ENCODE measurements at regions not wholly inside any gene's neighbourhood (a gene's known extent, or its start where the extent isn't known, plus 50 kb on each side); places are given as distances from the start of the nearest gene placed in this dataset.
A peak's percentile ranks its signal among the peaks of the same experiment; 100 is the strongest.

DNA sequence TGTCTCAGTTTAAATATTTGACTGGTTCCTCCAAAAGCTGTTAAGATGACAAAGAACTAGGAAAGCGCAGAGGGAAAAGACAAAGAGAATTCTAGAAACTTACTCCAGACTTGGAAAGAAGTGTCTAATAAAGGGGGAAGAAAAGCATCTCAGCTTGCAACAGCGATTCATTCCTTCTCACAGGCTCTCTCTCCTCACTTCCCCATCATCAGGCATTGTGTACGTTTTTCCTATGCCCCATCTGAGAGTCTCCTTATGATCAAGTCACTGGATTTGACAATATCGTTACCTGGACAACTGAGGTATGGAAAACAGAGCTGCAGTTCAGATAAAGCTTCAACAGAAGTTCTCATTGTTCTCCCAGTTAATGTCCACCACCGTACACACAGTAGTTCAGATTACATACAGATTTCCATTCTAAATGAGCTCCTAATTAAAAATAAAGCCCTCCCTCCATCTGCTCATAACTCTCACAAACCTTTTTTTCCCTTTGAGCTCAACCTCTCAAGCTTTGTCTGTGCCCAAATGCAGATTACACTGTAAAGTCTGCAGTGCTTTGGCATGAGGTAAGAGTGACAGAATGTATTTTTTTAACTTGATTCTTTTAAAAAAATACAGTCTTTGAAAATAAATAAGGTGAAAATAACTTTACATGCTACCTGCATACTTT, 254.4 kb upstream of the THBS1 start:
- no peak for DNase-seq

DNA sequence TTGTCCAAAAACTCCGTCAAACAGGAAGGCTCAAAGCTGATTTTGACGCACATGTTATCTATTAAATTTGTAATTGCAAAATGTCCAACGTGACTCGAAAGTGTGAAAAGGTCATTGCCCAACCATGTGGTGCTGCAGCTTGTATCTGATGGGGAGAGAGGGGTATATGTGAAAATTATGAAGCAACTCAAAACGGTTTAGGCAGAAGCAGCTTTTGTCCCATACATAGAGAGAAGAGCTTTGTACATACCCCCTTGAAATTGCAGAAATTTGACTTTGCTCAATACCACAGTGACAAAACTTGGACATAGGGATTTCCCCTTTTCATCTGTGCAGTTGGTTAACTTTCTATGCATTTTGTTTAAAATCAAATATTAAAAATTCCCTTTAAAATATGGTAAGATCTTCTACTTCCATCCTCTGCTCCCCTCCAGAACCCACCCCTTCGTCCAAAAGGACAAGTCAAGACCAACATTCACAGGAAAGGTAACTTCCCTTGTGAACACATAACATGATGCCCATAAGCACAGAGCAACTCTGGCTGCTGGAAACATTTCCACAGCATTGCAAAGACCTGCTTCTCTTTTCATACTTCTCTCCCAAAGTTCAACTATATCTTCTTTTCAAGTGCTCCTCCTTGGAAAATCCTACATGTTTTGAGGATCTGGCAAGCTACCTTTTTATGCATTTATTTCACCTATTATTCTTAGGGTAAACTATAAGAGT, 253.7 kb upstream of the THBS1 start:
- DNase-seq, result no peak

DNA sequence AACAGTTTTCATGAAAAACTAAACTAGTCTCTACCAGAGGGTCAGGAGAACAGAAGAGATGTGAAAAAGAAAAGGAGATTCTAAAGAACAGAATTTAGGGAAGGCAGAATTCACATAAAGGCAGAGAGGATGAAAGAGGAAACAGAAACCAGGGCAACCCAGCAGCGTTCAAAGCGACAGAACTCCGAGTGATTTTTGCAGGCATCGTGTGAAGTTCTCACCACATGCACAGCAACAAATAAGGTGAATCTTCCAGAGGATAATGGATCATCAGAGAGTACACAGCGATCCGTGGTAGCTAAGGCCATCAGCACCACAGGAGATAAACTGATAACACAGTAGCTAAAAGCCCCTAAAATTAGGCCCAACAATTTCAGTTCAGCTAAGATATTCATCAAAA, 250.8 kb upstream of the THBS1 start:
- no peak for DNase-seq

DNA sequence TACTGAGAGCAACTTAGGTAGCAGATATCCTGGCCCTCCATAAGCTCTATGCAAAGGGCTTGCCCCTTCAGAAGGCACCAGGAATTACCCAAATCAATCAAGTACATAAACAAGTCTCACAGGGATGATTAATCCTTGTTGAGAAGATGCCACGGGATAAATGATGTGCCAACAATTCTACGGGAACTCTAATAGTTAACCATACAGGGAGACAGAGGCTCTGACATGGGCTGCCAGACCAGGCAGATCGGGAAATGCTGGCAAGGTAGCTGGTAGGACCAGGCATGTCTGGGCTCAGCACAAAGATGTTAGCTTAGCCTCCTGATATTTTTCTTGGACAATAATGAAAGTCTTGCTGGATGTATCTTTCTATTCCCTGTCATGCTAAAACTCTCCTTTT, 249.3 kb upstream of the THBS1 start:
- no peak for DNase-seq

DNA sequence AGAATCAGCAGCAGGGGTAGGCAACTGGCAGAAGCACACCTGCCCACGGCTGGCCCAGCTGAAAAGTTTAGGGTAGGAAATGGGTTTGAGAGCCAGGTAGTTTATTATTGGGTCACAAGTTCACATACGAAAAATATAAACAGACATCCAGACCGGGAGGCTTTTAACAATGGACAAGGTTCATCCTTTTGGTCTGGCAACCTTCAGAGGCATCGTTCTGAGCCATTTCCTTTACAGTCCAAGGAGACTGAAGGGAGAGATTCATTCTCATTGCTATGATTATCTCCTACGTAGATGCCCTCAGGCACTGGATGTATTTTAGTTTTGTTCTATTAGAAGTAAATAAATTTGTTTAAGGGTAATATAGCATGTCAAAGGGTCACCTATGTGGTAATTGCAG, 248.0 kb upstream of the THBS1 start:
- no peak for DNase-seq

DNA sequence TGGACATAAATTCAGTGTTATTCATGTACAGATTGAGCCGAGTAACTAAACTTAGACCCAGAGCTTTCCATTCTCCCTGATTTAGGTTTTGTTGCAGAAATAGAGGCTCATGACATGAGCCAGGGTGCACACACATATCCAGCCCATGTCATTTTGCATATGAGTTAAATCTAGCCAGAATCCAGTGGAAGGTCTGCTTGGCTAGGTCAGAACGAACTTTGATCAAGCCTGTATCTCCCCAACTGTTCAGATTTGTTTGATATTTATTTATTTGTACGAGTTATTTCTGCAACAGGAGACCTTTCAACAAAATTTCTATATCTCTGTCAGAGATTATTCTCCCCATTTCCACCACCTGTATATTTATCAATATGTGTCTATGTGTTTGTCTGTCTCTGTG, 247.5 kb upstream of the THBS1 start:
- no peak for DNase-seq

DNA sequence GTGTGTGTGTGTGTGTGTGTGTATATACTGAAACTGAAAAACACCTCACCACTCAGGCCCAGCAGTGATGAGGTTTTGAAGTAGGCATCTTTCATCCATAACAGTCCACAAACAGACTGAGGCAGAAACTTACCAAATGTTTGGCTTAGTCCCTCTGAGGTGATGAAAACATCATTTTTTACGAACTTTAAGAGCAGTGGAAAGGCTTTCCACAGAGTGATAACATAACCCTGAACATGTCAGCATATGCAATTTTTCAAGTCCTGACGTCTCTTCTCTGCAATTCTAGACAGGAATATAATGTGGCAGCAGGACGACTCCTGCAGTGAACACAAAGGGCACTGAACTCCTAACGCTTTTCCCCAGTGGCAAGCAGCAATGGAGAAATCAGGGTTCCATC, 247.0 kb upstream of the THBS1 start:
- DNase-seq, result no peak

DNA sequence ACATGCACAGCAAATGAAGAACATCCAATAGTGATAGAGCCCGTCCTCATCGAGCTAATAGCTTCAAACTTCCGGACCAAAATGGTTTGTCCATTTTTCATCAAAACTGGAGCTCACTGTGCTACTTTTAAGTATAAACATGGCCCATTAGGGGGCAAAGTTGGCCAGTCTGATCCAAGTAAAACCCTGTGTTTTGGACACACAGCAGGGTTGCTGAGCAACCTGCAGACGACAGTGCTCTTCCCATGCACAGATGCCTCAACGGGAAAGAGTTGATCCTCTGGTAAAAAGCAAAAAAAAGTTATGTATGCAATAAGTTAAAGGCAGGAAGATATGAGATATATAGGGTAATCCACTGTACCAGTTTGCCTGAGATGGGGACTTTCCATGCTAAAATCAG, 244.0 kb upstream of the THBS1 start:
- DNase-seq, result no peak

DNA sequence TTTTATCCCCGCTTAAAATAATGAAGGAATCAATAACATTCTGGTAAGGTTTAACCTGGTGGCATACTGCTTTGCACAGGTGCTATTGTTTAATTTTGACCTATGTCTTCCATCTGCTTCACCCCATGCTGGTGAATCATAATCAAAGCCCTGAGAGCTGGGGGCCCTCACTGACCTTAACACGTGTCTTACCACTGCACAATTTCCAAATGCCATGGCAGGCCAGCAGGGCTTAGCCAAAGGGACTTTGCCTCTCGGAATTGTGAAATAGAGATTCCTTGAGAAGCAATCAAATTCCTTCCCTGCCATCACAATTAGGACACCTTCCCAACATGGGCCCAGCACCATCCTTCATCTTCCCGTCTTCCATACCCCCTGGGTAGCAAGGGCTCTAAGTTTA, 242.6 kb upstream of the THBS1 start:
- DNase-seq, result no peak

DNA sequence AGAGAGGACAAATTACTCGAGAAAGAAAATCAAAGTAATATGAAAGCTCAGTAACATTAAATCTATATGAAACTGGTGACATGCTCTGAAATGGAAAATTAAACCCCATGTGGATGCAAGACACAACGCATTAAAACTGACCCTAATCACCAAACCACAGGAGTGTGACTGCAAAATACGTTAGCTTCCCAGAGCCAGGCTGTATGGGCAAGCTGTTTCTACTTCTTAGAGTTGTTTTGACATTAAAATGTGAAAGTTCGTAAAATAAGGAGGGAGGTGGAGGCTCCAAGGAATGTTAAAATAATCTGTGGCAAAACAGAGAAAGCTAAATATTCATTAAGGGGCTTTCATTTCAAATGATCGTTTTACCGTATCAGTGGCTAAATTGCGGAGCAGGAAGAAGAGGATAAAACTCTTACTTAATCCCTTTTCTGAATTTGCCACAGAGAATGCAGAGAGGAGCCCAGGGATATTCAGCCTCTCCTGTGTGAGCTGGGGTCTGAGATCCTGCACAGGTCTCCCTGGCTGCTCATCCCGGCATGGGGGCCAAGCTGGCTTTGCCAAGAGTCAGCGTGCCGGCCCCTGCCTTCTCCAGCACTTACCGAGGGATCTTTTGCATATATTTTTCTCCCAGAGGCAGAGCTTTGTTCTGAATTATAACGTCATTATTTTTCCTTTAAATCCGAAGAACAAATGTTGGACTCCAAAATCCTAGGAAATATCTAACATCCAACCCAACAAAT, 239.8 kb upstream of the THBS1 start:
- peak; percentile 74 for DNase-seq

DNA sequence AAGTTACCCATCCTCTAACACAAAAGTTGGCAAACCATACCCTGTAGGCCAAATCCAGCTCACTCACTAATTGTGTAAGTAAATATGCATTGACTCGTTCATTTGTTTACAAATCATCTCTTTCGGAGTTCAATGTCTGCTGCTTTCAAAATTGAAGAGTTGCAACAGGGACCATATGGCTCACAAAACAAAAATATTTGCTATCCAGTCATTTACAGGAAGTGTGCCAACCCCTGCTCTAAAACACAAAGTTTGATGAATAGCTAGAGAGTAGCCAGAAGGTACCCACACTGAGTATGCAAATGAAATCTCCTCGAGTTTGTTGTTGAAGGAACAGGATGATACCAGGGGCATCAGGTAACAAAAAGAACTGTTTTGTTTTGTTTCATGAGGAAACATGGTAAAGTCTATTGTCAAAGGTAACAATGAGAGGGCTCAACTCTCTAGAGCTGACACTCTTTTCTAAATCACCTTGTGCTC, 236.2 kb upstream of the THBS1 start:
- no peak for DNase-seq

DNA sequence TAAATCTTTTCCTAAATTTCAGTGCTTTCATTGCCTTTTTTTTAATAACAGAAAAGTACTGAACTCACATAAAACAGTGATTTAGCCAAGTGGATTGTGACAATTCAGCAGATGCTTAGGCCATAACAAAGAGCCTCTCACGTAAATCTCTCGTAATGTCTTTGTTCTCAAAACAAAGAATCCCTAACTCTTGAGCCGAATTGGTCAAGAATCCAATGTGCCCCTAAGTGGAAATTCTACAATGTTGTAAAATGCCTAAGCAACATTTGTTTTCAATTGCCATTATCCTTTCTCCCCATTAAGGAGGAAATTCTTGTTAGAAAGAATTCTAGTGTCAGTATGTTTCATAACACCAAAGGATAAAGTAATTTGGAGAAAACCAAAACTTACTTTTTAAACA, 235.7 kb upstream of the THBS1 start:
- no peak for DNase-seq

DNA sequence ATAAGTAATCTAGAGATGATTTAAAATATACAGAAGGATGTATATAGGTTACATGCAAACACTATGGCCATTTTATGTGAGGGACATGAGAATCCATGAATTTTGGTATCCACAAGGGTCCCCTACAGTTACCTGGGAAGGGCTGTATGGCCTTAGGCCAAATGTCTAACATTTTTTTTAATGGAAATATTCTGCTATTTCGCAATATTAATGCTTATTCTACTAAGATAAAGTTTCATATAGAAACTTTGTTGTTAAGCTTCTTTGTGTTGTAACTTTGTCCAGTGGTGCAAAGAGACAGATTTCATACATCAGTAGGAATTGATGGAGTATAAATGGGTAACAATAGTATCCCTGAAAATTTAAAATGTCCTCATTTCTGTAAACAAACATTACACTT, 233.4 kb upstream of the THBS1 start:
- DNase-seq, result no peak

DNA sequence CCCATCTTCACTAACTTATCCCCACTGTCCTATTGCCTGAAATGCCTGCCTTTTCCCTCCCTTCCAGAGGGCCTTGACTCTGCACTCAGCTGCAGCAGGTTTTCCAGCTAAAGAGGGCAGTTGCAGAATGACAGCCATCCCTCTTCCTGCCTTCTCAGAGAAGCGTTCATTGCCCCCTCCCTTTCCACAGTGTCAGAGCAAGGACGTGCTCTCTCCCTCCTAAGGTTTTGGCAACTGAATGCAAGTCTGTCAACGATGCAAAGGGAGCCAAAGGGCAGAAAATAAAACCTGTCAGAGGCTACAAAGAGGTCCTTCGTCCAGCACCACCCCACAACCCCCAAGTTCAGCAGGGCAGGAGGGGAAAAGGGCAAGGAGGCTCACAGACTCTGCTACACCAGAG, 230.1 kb upstream of the THBS1 start:
- no peak for DNase-seq

DNA sequence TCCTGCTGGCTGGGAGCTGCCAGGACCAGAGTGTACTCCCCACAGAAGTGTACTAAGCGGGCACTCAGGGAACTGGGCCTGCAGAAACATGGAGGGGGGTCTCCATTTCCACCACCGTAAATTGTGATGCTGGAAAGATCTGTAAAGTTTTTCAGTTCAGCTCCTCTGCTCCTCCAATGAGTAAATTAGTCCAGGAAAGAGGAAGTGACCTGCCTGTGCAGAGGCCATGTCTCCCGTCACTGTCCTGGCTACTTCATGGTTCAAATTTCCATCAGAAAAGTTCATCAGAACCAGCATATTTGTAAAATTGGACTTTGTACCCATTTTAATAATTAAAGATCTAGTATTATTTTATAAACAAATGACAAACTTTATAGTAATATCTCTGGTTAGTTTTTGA, 226.7 kb upstream of the THBS1 start:
- no peak for DNase-seq

DNA sequence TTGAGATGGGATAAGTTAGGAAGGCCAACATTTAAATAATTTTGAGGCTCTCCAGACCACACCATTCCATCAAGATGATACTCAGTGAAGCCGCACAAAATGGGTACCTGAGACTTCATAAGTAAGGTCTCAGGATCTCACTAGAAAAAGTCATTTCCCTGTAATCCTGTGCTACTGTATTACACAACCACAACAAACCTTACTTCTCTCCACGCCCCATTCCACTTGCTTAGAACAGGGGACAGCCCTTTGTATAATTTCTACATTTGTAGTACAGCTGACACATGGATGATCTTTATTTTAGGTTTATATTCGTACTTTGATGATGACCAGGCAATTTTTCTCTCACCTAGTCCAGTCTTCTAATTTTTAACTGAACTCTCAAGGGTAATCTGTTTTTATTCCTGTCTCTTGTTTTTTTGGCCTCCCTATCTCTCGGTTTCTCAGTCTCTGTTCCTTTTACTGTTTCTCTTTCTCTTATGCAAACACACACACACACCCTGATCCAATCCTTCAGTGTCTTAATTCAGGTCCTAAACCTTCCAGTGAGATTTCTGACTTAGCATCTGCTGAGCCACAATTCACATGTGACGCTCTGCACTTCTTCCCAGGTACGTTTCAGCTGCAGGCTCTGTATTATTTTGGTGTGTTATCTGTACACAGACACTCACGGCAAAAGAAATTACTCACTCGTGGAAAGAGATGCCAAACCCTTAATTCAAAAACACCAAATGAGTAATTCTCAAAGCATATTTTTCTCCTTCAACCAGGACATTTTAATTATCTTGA, 223.2 kb upstream of the THBS1 start:
- no peak for DNase-seq

DNA sequence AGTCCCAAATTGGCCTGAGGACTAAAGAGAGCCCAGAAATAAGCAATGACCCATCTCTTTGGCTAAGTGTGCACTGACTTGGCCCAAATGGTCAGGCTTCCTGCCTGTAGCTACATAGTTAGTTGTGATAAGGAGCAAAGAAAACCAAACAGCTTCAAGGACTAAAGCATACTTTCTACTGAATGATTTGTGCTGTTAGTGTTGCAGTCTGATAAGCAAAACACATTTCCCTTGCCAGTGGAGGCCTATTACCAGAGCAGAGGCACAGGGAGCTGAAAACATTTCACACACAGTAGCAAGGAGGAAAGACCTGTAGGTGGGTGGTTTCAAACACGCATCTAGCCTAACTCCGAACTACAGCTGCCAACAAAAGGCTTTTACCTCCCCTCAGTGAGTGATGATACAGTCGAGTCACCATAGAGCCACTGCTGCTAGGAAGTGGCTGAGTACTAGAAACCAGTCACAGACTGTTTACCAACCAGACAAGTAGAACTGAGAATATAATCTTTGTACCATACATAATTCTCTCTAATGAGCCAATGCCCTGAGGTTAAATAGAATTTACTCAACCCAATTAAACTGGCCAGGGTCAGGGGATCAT, 222.3 kb upstream of the THBS1 start:
- no peak for DNase-seq

DNA sequence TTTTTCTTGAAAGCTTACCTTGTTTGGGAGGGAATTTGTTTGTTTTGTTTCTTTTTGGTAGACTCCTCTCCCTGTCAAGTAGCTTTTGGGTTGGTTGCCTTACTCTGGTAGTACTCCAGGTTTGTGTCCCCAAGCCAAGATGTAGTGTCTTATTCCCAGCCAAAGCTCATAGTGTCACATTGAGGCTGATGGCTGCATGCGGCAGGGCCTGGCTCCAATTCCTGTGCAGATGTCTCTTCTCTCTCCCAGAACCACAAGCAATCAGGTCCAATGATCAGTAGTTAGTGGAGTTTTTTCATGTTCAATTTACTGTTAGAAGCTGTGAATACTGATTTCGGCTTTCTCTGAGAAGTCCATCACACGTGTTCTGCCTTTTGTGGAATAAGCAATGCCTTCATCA, 221.1 kb upstream of the THBS1 start:
- no peak for DNase-seq

DNA sequence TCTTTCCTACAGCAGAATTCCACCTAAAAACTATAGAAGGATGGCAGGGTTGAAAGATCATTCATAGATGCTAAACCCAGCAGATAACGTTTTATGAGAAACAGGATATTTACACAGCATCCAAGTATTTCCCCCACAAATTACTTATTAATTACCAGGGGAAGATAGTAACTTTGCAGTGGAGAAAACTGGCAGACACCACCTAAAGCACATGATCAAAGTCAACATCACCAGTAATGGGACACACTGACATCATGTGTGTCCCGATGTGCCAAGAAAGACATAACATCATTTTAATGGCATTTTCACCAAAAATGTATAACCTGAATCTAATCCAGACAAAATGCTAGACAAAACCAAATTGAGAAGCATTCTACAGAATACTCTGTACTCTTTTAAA, 220.4 kb upstream of the THBS1 start:
- no peak for DNase-seq

DNA sequence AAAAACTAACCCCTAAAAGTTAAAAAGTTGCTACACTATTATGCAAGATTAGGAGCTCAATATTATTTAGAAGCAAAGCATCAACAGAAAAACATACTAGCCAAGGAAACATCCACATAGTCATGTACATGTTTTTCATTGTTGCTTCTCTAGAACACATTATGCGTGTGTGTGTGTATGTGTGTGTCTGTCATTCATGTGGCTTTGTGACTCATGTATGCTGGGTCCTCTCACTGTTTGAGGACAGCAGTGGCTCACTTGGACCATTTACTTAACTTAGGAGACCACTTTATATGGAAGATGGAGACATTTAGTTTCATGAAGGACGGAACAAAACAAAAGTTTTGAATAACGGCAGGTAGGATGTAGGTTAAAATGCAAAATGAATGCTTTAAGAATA, 219.4 kb upstream of the THBS1 start:
- DNase-seq, result no peak

DNA sequence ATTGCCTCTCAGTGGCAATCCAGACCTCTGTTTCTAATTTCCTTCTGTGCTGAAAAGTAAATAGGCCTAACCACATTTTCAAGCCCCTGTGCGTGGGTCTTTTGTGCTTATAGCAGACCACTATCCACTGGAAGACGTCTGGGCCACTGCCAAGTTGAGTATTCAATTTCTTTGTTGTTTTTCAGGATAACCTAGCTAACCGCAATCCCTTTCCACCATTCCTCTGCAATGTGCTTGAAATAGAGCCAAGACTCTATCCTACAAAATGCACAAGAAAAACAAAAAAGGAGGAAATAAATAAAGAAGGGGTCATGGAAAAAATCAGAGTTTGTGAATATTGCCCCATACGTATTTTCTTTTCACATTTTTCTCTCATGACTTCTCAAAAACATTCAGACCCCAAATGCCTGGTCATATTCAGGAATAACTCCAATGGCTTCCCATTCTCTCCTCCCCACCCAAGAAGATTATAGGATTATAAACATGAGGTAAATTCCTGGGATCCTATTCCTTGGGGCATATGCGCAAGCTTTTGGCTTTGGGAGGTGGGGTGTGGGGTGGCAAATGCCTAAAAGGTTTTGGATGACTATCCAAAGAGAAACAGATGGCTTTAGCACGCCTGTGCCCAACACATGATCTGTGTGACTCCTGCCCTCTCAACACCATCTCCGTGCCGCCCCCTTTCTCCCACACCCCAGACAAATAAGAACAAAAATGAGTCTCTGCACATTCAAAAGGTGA, 217.9 kb upstream of the THBS1 start:
- peak; percentile 46 for DNase-seq
